ENCODE measurements at regions not wholly inside any gene's neighbourhood (a gene's known extent, or its start where the extent isn't known, plus 50 kb on each side); places are given as distances from the start of the nearest gene placed in this dataset.

GRCh38 chr11:135073381-135073780 is 661.3 kb upstream of the B3GAT1 start:
- TF ChIP-seq POLR2A (IDR thresholded peaks at IDR 0.05) (no peak), CTCF (IDR thresholded peaks at IDR 0.05) (no peak)
